K562 (cell line): ENCODE measurements at regions not wholly inside any gene's neighbourhood (a gene's known extent, or its start where the extent isn't known, plus 50 kb on each side); places are given as distances from the start of the nearest gene placed in this dataset.

Source experiments
- ATAC-seq: fragments of 200-7000 bp; cut with Tn5 transposase; 3 replicates; pipeline ENCODE4 v1.9.1; 2020; ENCODE audit warnings: moderate library complexity
- BruUV-seq: library from RNA; stranded (reverse); fragments of 400-500 nt; replicated peaks from 2 replicates; lab custom pipeline; 2021; lab: Mats Ljungman, UMichigan
- CTCF ChIA-PET: fragments of 300-600 bp; formaldehyde crosslinking; extraction: SDS; loops from one replicate; lab custom pipeline; 2021; ENCODE audit warnings: low intra/inter-chr PET ratio; lab: Yijun Ruan, JAX
- POLR2A ChIA-PET: fragments of 300-600, 350-650 bp; sonication (Branson Sonifier 250); formaldehyde crosslinking; extraction: SDS; loops from one replicate; lab custom pipeline; 2021; ENCODE audit warnings: antibody characterized with exemption, inconsistent platforms; lab: Yijun Ruan, JAX
- DNase-seq, 4 experiments: peaks; one replicate each; pipeline versions ENCODE4 v3.0.0 to v3.0.0-alpha.2; 2011 to 2018; ENCODE audit warnings: low spot score in 3 of 4, mixed read lengths in 3 of 4; ENCODE audit errors: extremely low read depth in 1 of 4
- FAIRE-seq: peaks from 2 replicates; lab custom pipeline; 2011; peaks lifted over from hg19 to GRCh38; lab: Jason Lieb, UNC
- H2AFZ ChIP-seq: 2 replicates; pipeline ENCODE4 v1.6.0; 2011; ENCODE audit warnings: low read depth, low read length, control low read depth, inconsistent platforms
- H3K27ac ChIP-seq: fragments of 200-600 bp; 3 replicates; pipeline ENCODE4 v1.8.0; 2011; ENCODE audit warnings: low read depth, mild to moderate bottlenecking, control low read depth, inconsistent platforms, low read length, moderate library complexity, mixed read lengths; ENCODE audit errors: extremely low read depth
- H3K27me3 ChIP-seq, 2 experiments: fragments of 300-600 bp in 1 of 2; 2 replicates in 1 of 2; 3 replicates in 1 of 2; pipeline versions ENCODE4 v1.6.0 to v1.8.0; 2011; ENCODE audit warnings: inconsistent platforms in 2 of 2, low read length in 2 of 2, mild to moderate bottlenecking in 1 of 2, mixed read lengths in 1 of 2, moderate library complexity in 1 of 2; ENCODE audit not compliant: control insufficient read depth in 2 of 2, insufficient read depth in 2 of 2
- H3K36me3 ChIP-seq: fragments of 300-600 bp; 3 replicates; pipeline ENCODE4 v1.8.0; 2011; ENCODE audit warnings: mild to moderate bottlenecking, low read length, inconsistent platforms; ENCODE audit not compliant: control insufficient read depth, insufficient read depth
- H3K4me1 ChIP-seq, 2 experiments: fragments of 200-600 bp in 1 of 2; replicated peaks in 1 of 2; 2 replicates in 1 of 2; 3 replicates in 1 of 2; pipeline versions ENCODE4 v1.5.1 to v1.8.0; 2011; ENCODE audit warnings: inconsistent platforms in 2 of 2, low read length in 2 of 2, mild to moderate bottlenecking in 1 of 2, mixed read lengths in 1 of 2, moderate library complexity in 1 of 2; ENCODE audit not compliant: control insufficient read depth in 2 of 2, insufficient read depth in 2 of 2
- H3K4me2 ChIP-seq: 2 replicates; pipeline ENCODE4 v1.6.1; 2011; ENCODE audit warnings: low read length, control low read depth, inconsistent platforms, mixed read lengths; ENCODE audit not compliant: insufficient read depth
- H3K4me3 ChIP-seq: fragments of 200-600 bp; sonication (generic), shearing (Covaris generic); 2 replicates; pipeline ENCODE4 v1.5.1; 2016; ENCODE audit warnings: control low read depth, inconsistent platforms
- H3K79me2 ChIP-seq: fragments of 200-600 bp; 3 replicates; pipeline ENCODE4 v1.8.0; 2011; ENCODE audit warnings: low read length, inconsistent platforms; ENCODE audit not compliant: control insufficient read depth, insufficient read depth
- H3K9ac ChIP-seq, 2 experiments: 2 replicates each; pipeline versions ENCODE4 v1.6.0 to v1.6.1; 2011; ENCODE audit warnings: low read depth in 2 of 2, low read length in 2 of 2, control low read depth in 1 of 2, inconsistent platforms in 1 of 2, mild to moderate bottlenecking in 1 of 2, mixed read lengths in 1 of 2; ENCODE audit not compliant: insufficient read depth in 1 of 2
- H3K9me1 ChIP-seq: one replicate; pipeline ENCODE4 v1.6.0; 2011; ENCODE audit warnings: inconsistent platforms, mild to moderate bottlenecking, low read length, moderate library complexity; ENCODE audit not compliant: control insufficient read depth, insufficient read depth
- H3K9me3 ChIP-seq: replicated peaks from 2 replicates; pipeline ENCODE4 v1.5.1; 2011; ENCODE audit warnings: low read depth, low read length, inconsistent platforms; ENCODE audit not compliant: control insufficient read depth, insufficient read depth
- H4K20me1 ChIP-seq: replicated peaks from 2 replicates; pipeline ENCODE4 v1.6.1; 2011; ENCODE audit warnings: low read length, inconsistent platforms, mixed read lengths; ENCODE audit not compliant: control insufficient read depth, insufficient read depth
- CXXC5 ChIP-seq: fragments of 250-450 bp; sonication (Bioruptor Pico); IDR thresholded peaks from 2 replicates; pipeline ENCODE4 v1.8.0; 2022; ENCODE audit warnings: inconsistent platforms, mild to moderate bottlenecking, moderate library complexity
- RREB1 ChIP-seq: fragments of 250-450 bp; sonication (Bioruptor Pico); IDR thresholded peaks from 2 replicates; pipeline ENCODE4 v1.4.0; 2020
- TAF15 ChIP-seq: fragments of 200-400 bp; formaldehyde crosslinking; IDR thresholded peaks from 2 replicates; pipeline ENCODE4 v1.6.1; 2017; ENCODE audit warnings: mild to moderate bottlenecking, low read depth, low read length, moderate library complexity
- WGBS: fragments of 100-300 bp; shearing (Covaris generic); methylation state at CpG from one replicate; pipeline ENCODE4 v1.1.6; 2016; ENCODE audit warnings: low coverage, mixed read lengths; ENCODE audit not compliant: insufficient coverage; ENCODE audit errors: missing lambda C conversion rate; 5-methylcytosine and 5-hydroxymethylcytosine counted together
- in situ Hi-C: fragments of 300-500 bp; cut with MboI; formaldehyde crosslinking; loops from 4 replicates; pipeline ENCODE4 v1.15.0; 2018; ENCODE audit warnings: inconsistent platforms, mixed read lengths
- intact Hi-C: fragments of 100-400 bp; cut with micrococcal nuclease; formaldehyde crosslinking; loops from 2 replicates; pipeline ENCODE4 v1.14.2; 2022

- ChIA-PET POLR2A (interaction anchor here (0.7 kb wide), 1 partner anchor 35 kb away, joined by 4 read pairs; no protein-coding TSS in a partner anchor), CTCF (interaction anchor here (1.0 to 1.5 kb wide), 3 partner anchors 316 to 688 kb away, joined by 4 to 8 read pairs (median 6); no protein-coding TSS in a partner anchor)
- H3K4me3 ChIP-seq = no peak overlapping the region
- no peaks in the 10 kb centered on the region for H3K9me1 ChIP-seq
- FAIRE-seq (no peak), DNase-seq (no peak), ATAC-seq (no peak)
- H3K9ac ChIP-seq = no peak overlapping the region
- no peak for TF ChIP-seq TAF15
- no peak for TF ChIP-seq CXXC5 (CRISPR knock-in tag)
- TF ChIP-seq RREB1 (CRISPR knock-in tag) = no peak
- H3K9me3 ChIP-seq = no peaks in the 10 kb centered on the region
- H2AFZ ChIP-seq = no peak overlapping the region
- in situ Hi-C loops (loop anchor here (25.0 kb wide), 1 partner anchor 535 kb away; no protein-coding TSS in a partner anchor), intact Hi-C loops (loop anchor here (5.0 kb wide), 2 partner anchors 315 to 725 kb away; no protein-coding TSS in a partner anchor)
- no TSS peak for BruUV-seq
- H3K4me2 ChIP-seq = no peak overlapping the region
- no peaks in the 10 kb centered on the region for H4K20me1 ChIP-seq
- H3K4me1 ChIP-seq = no peaks in the 10 kb centered on the region
- H3K36me3 ChIP-seq = no peaks in the 10 kb centered on the region
- H3K79me2 ChIP-seq = no peaks in the 10 kb centered on the region
- H3K27me3 ChIP-seq = no peaks in the 10 kb centered on the region
- no peak overlapping the region for H3K27ac ChIP-seq
- 7% methylated on average over 2 of the region's 2 CpGs for WGBS
These were observed 206.5 kb upstream of the FANCL start for GRCh38 chr2:58447586-58447985.
